Thoracic aorta (tissue), 2 donors: ENCODE measurements at regions not wholly inside any gene's neighbourhood (a gene's known extent, or its start where the extent isn't known, plus 50 kb on each side); places are given as distances from the start of the nearest gene placed in this dataset.

Experiments
- ATAC-seq: fragments of 150-250 bp; one replicate; pipeline ENCODE4 v1.8.0; 2017; ENCODE audit warnings: low read depth; ENCODE audit not compliant: insufficient number of reproducible peaks, low FRiP score
- DNase-seq: peaks from one replicate; pipeline ENCODE4 v3.0.0-alpha.2; 2020; ENCODE audit warnings: low spot score
- H3K27ac ChIP-seq, 2 donors: fragments of 200-600 bp; sonication (generic); 1 replicate in 1 of 2; 2 replicates in 1 of 2; pipeline ENCODE4 v1.5.1; 2016; ENCODE audit warnings: mild to moderate bottlenecking in 2 of 2, moderate library complexity in 2 of 2
- H3K27me3 ChIP-seq: fragments of 200-600 bp; sonication (generic); replicated peaks from 2 replicates; pipeline ENCODE4 v1.6.0; 2016; ENCODE audit warnings: mild to moderate bottlenecking; ENCODE audit not compliant: insufficient read depth
- H3K36me3 ChIP-seq: fragments of 200-600 bp; sonication (generic); one replicate; pipeline ENCODE4 v1.5.1; 2016
- H3K4me1 ChIP-seq, 2 donors: fragments of 200-600 bp; sonication (generic); 1 replicate in 1 of 2; 2 replicates in 1 of 2; pipeline versions ENCODE4 v1.5.1 to v1.6.0; 2016; ENCODE audit warnings: low read depth in 2 of 2, mild to moderate bottlenecking in 1 of 2; ENCODE audit not compliant: control insufficient read depth in 1 of 2
- H3K4me3 ChIP-seq: fragments of 200-600 bp; sonication (generic); 2 replicates; pipeline ENCODE4 v1.5.1; 2016; ENCODE audit warnings: mild to moderate bottlenecking
- H3K9me3 ChIP-seq: fragments of 200-600 bp; sonication (generic); 2 replicates; pipeline ENCODE4 v1.5.1; 2016
- TF ChIP-seq, protein P1 (sequence below): fragments of 200-600 bp; sonication (generic); IDR thresholded peaks from one replicate; pipeline ENCODE4 v1.5.1; 2019; ENCODE audit warnings: antibody characterized with exemption

DNA sequence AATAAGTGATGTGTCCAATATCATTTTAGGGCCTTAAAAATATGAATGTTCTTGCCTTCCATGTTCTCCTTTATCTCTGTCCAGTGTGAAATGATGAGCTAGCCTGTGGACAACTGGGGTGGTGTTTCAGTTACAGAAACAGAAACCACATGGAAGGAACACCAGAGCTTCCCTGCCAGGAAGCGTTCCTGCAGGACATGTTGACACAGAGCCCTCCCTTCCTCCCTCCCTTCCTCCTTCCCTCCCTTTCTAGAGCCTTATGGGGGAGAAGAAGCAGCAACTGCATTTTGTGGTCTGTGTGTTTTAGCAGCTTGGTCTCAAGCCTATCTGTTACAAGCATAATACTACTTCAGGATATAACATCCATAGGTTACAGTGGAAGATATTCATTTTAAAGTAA, 539.7 kb upstream of the NETO1 start:
- H3K9me3 ChIP-seq: no peaks in the 10 kb centered on the region
- H3K4me1 ChIP-seq: no peaks in the 10 kb centered on the region
- ATAC-seq: no peak

DNA sequence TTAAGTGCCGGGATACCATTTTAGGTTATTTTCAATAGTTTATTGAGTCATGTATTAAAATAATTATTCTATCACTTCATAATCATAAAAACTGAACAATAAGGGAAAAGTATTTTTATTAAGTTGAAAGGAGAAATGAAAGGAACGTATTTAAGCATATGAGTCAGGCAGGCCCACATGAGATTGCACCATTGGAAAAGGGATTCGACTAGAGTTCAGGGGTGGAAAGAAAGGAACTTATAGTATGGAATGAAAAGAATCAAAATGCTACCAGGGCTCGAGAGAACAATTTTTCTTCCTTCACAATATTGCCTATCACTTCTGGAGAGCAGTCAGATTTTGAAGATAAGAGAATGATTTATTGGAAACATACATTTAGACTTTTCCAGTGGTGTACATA, 516.5 kb upstream of the NETO1 start:
- DNase-seq (no peak), ATAC-seq (no peak)
- Histone ChIP-seq H3K27me3 (no peaks in the 10 kb centered on the region), H3K4me1 (no peaks in the 10 kb centered on the region), H3K36me3 (no peaks in the 10 kb centered on the region), H3K27ac (no peak overlapping the region), H3K9me3 (no peaks in the 10 kb centered on the region), H3K4me3 (no peak overlapping the region)
- TF ChIP-seq, protein P1, sequence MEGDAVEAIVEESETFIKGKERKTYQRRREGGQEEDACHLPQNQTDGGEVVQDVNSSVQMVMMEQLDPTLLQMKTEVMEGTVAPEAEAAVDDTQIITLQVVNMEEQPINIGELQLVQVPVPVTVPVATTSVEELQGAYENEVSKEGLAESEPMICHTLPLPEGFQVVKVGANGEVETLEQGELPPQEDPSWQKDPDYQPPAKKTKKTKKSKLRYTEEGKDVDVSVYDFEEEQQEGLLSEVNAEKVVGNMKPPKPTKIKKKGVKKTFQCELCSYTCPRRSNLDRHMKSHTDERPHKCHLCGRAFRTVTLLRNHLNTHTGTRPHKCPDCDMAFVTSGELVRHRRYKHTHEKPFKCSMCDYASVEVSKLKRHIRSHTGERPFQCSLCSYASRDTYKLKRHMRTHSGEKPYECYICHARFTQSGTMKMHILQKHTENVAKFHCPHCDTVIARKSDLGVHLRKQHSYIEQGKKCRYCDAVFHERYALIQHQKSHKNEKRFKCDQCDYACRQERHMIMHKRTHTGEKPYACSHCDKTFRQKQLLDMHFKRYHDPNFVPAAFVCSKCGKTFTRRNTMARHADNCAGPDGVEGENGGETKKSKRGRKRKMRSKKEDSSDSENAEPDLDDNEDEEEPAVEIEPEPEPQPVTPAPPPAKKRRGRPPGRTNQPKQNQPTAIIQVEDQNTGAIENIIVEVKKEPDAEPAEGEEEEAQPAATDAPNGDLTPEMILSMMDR: no peak

More for the DNA sequence above, 539.7 kb upstream of the NETO1 start:
- TF ChIP-seq, protein P1: no peak
- no peak overlapping the region for H3K4me3 ChIP-seq
- H3K27ac ChIP-seq: no peak overlapping the region
- no peaks in the 10 kb centered on the region for H3K27me3 ChIP-seq
- H3K36me3 ChIP-seq: no peaks in the 10 kb centered on the region
- DNase-seq: no peak

- H3K27ac ChIP-seq: no peak overlapping the region
- no peaks in the 10 kb centered on the region for H3K27me3 ChIP-seq
- TF ChIP-seq, protein P1: no peak
- no peak for ATAC-seq
- H3K9me3 ChIP-seq: no peaks in the 10 kb centered on the region
- no peaks in the 10 kb centered on the region for H3K4me1 ChIP-seq
- no peak overlapping the region for H3K4me3 ChIP-seq
- no peaks in the 10 kb centered on the region for H3K36me3 ChIP-seq
- no peak for DNase-seq
Observed at GRCh38 chr18:73381699-73382036, 513.9 kb upstream of the NETO1 start.

DNA sequence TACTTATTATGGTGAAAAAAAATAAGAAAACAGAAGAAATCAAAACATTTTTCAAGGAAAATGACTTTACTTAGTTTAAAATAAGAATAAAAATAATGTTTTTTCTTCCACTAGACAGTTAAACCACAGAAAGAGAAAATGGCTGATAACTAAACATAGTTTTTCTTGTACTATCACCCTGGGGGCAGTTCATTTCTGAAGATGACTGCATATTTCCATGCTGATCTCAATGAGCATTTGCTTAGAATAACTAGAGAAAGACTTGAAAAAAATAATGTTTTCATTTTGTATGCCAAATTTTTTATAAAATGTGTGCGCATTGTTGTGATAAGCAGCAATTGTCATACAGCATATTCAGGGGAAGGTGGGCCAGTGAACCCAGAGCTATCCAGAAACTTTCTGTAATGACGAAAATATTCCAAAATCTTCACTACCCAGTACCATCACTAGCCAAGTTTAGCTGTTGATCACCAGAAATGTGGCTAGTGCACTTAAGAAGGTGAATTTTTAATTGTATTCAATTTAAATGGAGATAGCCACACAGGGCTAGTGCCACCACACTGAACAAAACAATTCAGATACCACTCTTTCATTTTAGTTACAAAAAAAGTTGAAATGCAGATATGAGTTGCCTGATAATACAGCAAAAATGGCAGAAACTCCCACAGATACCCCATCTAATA, 513.4 kb upstream of the NETO1 start:
- no peak for ATAC-seq
- Histone ChIP-seq H3K27ac (no peak overlapping the region), H3K36me3 (no peaks in the 10 kb centered on the region), H3K27me3 (no peaks in the 10 kb centered on the region), H3K4me1 (no peaks in the 10 kb centered on the region), H3K4me3 (no peak overlapping the region), H3K9me3 (no peaks in the 10 kb centered on the region)
- no peak for DNase-seq
- TF ChIP-seq, protein P1: no peak

GRCh38 chr18:73366713-73367112, 498.9 kb upstream of the NETO1 start:
- TF ChIP-seq, protein P1: no peak
- ATAC-seq (no peak), DNase-seq (no peak)

More at GRCh38 chr18:73366713-73367112, 498.9 kb upstream of the NETO1 start:
- Histone ChIP-seq H3K27ac (no peak overlapping the region), H3K4me1 (no peaks in the 10 kb centered on the region), H3K36me3 (no peaks in the 10 kb centered on the region), H3K9me3 (no peaks in the 10 kb centered on the region), H3K27me3 (no peaks in the 10 kb centered on the region), H3K4me3 (no peak overlapping the region)
